Left ventricle myocardium inferior (tissue), 1 donor: ENCODE measurements at regions not wholly inside any gene's neighbourhood (a gene's known extent, or its start where the extent isn't known, plus 50 kb on each side); places are given as distances from the start of the nearest gene placed in this dataset.

Source experiments
- DNase-seq: peaks from one replicate; pipeline ENCODE4 v3.0.0-alpha.2; 2020
- H3K27ac ChIP-seq: fragments of 200-600 bp; replicated peaks from 2 replicates; pipeline ENCODE4 v1.8.0; 2021
- H3K27me3 ChIP-seq: fragments of 200-600 bp; 2 replicates; pipeline ENCODE4 v1.8.0; 2021; ENCODE audit warnings: low read depth
- H3K36me3 ChIP-seq: fragments of 200-600 bp; 2 replicates; pipeline ENCODE4 v1.8.0; 2021
- H3K4me1 ChIP-seq: fragments of 200-600 bp; 2 replicates; pipeline ENCODE4 v1.8.0; 2021
- H3K4me3 ChIP-seq: fragments of 200-600 bp; 2 replicates; pipeline ENCODE4 v1.8.0; 2021; ENCODE audit warnings: mild to moderate bottlenecking, moderate library complexity
- H3K9me3 ChIP-seq: fragments of 200-600 bp; replicated peaks from 2 replicates; pipeline ENCODE4 v1.8.0; 2021
- CTCF ChIP-seq: fragments of 200-600 bp; IDR thresholded peaks from 2 replicates; pipeline ENCODE4 v1.8.0; 2021; ENCODE audit warnings: antibody characterized with exemption, mild to moderate bottlenecking, borderline replicate concordance
- intact Hi-C: fragments of 100-400 bp; cut with micrococcal nuclease; formaldehyde crosslinking; loops from one replicate; pipeline ENCODE4 v1.11.0; 2022
- donor health status: DM: no; HTN: yes; CAD: no; lungs with severe emphysema.

- intact Hi-C loops: loop anchor here (5.0 kb wide), 1 partner anchor 881 kb away; no protein-coding TSS in a partner anchor
- H3K4me1 ChIP-seq: no peaks in the 10 kb centered on the region
Measured at GRCh38 chr14:84783511-84783910, 746.4 kb upstream of the FLRT2 start.

GRCh38 chr14:84785996-84786395 is 743.9 kb upstream of the FLRT2 start:
- intact Hi-C loops: no loop called here
- TF ChIP-seq CTCF: no peak

More at GRCh38 chr14:84783511-84783910, 746.4 kb upstream of the FLRT2 start:
- no peak overlapping the region for H3K27ac ChIP-seq
- TF ChIP-seq CTCF: no peak
- H3K36me3 ChIP-seq: no peaks in the 10 kb centered on the region
- no peak overlapping the region for H3K4me3 ChIP-seq
- no peaks in the 10 kb centered on the region for H3K27me3 ChIP-seq
- DNase-seq: no peak
- peaks cover 6% of the 10 kb centered on the region for H3K9me3 ChIP-seq

GRCh38 chr14:84789012-84789411 is 740.9 kb upstream of the FLRT2 start:
- H3K4me1 ChIP-seq: no peaks in the 10 kb centered on the region
- peaks cover 12% of the 10 kb centered on the region for H3K9me3 ChIP-seq
- H3K4me3 ChIP-seq: no peak overlapping the region
- no peaks in the 10 kb centered on the region for H3K36me3 ChIP-seq
- no peak overlapping the region for H3K27ac ChIP-seq
- no peak for DNase-seq
- H3K27me3 ChIP-seq: no peaks in the 10 kb centered on the region
- intact Hi-C loops: no loop called here
- TF ChIP-seq CTCF: no peak

More at GRCh38 chr14:84785996-84786395, 743.9 kb upstream of the FLRT2 start:
- Histone ChIP-seq H3K9me3 (peaks cover 6% of the 10 kb centered on the region), H3K36me3 (no peaks in the 10 kb centered on the region), H3K4me3 (no peak overlapping the region), H3K4me1 (no peaks in the 10 kb centered on the region), H3K27me3 (no peaks in the 10 kb centered on the region), H3K27ac (no peak overlapping the region)
- DNase-seq: no peak

- no peak for TF ChIP-seq CTCF
- intact Hi-C loops: no loop called here
- Histone ChIP-seq H3K27me3 (no peaks in the 10 kb centered on the region), H3K4me3 (no peak overlapping the region), H3K9me3 (peaks cover 6% of the 10 kb centered on the region), H3K27ac (no peak overlapping the region), H3K36me3 (no peaks in the 10 kb centered on the region), H3K4me1 (no peaks in the 10 kb centered on the region)
- no peak for DNase-seq
Measured at GRCh38 chr14:84792722-84793410, 737.1 kb upstream of the FLRT2 start.

- no peak overlapping the region for H3K4me3 ChIP-seq
- H3K9me3 ChIP-seq: peaks cover 5% of the 10 kb centered on the region
- no peaks in the 10 kb centered on the region for H3K36me3 ChIP-seq
- no peak for TF ChIP-seq CTCF
- no peak overlapping the region for H3K27ac ChIP-seq
- intact Hi-C loops: no loop called here
- H3K4me1 ChIP-seq: no peaks in the 10 kb centered on the region
- H3K27me3 ChIP-seq: no peaks in the 10 kb centered on the region
- no peak for DNase-seq
Measured at GRCh38 chr14:84797326-84797725, 732.6 kb upstream of the FLRT2 start.
